Neural progenitor cell (in vitro differentiated cells): ENCODE measurements at regions not wholly inside any gene's neighbourhood (a gene's known extent, or its start where the extent isn't known, plus 50 kb on each side); places are given as distances from the start of the nearest gene placed in this dataset.

ENCODE experiments used
- CTCF ChIP-seq: fragments of 200-600 bp; sonication (generic); IDR thresholded peaks from 2 replicates; pipeline ENCODE4 v1.5.1; 2017; ENCODE audit warnings: antibody characterized with exemption, mild to moderate bottlenecking
- EZH2 ChIP-seq: fragments of 200-600 bp; sonication (generic); IDR thresholded peaks from 2 replicates; pipeline ENCODE4 v1.6.1; 2017; ENCODE audit warnings: antibody characterized with exemption, mild to moderate bottlenecking, moderate library complexity
- EZH2phosphoT487 ChIP-seq: fragments of 200-600 bp; sonication (generic); IDR thresholded peaks from 2 replicates; pipeline ENCODE4 v1.6.1; 2017; ENCODE audit warnings: antibody characterized with exemption

DNA sequence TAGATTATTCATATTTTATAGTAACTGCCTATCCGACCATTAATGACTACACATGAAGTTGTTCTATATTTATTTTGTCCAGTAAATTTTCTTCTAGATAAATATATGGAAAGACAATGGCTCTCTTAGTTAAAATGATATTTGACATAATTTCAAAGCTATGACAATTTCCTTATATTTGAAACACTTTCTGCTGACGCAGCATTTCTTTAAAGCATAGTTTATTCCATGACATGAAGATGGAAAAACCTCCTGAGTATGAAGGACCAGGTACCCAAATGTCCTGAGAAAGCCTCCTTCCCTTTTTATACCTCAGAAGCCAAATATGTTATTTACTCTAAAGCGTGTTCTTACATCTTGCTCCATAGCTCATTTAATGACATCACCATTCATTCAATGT is 831.6 kb downstream of the EFNB2 start:
- no peak for TF ChIP-seq EZH2
- no peak for TF ChIP-seq CTCF
- no peak for TF ChIP-seq EZH2phosphoT487
